Transverse colon (tissue), 4 donors: ENCODE measurements at regions not wholly inside any gene's neighbourhood (a gene's known extent, or its start where the extent isn't known, plus 50 kb on each side); places are given as distances from the start of the nearest gene placed in this dataset.

ENCODE experiments used
- POLR2A ChIP-seq: fragments of 450-650 bp; IDR thresholded peaks from one replicate; pipeline ENCODE4 v1.6.1; 2016; ENCODE audit warnings: antibody characterized with exemption, mild to moderate bottlenecking, moderate library complexity
- POLR2AphosphoS5 ChIP-seq, 3 donors: sonication (generic); formaldehyde crosslinking; IDR thresholded peaks; one replicate each; pipeline ENCODE4 v1.6.1; 2016; ENCODE audit warnings: antibody characterized with exemption in 3 of 3
- TF ChIP-seq, protein P1 (sequence below), 5 experiments: fragments of 200-600 bp in 3 of 5; fragments of 450-650 bp in 2 of 5; sonication (generic) in 3 of 5; IDR thresholded peaks; 1 replicate in 2 of 5; 2 replicates in 3 of 5; pipeline ENCODE4 v1.5.1; 2016 to 2017; ENCODE audit warnings: antibody characterized with exemption in 5 of 5, inconsistent platforms in 3 of 5, mild to moderate bottlenecking in 2 of 5, moderate library complexity in 1 of 5

- TF ChIP-seq, protein P1, sequence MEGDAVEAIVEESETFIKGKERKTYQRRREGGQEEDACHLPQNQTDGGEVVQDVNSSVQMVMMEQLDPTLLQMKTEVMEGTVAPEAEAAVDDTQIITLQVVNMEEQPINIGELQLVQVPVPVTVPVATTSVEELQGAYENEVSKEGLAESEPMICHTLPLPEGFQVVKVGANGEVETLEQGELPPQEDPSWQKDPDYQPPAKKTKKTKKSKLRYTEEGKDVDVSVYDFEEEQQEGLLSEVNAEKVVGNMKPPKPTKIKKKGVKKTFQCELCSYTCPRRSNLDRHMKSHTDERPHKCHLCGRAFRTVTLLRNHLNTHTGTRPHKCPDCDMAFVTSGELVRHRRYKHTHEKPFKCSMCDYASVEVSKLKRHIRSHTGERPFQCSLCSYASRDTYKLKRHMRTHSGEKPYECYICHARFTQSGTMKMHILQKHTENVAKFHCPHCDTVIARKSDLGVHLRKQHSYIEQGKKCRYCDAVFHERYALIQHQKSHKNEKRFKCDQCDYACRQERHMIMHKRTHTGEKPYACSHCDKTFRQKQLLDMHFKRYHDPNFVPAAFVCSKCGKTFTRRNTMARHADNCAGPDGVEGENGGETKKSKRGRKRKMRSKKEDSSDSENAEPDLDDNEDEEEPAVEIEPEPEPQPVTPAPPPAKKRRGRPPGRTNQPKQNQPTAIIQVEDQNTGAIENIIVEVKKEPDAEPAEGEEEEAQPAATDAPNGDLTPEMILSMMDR (IDR thresholded peaks at IDR 0.05): no peak
- TF ChIP-seq POLR2A (no peak), POLR2AphosphoS5 (IDR thresholded peaks at IDR 0.05) (no peak)
These were observed 247.6 kb downstream of the PAPSS1 start for GRCh38 chr4:107472265-107472948.
